ENCODE measurements at regions not wholly inside any gene's neighbourhood (a gene's known extent, or its start where the extent isn't known, plus 50 kb on each side); places are given as distances from the start of the nearest gene placed in this dataset.

GRCh38 chr9:107177243-107177839, 105.7 kb upstream of the RAD23B start:
- Histone ChIP-seq H3K27ac (no peak overlapping the region), H3K4me1 (no peaks in the 10 kb centered on the region), H3K4me3 (no peak overlapping the region), H3K9me3 (peaks cover 0 to 3% (median 0%) of the 10 kb centered on the region in 4 donors), H3K36me3 (no peaks in the 10 kb centered on the region), H3K27me3 (no peaks in the 10 kb centered on the region)
- TF ChIP-seq POLR2AphosphoS5 (IDR thresholded peaks at IDR 0.05) (no peak), EP300 (IDR thresholded peaks at IDR 0.05) (no peak), POLR2A (IDR thresholded peaks at IDR 0.05) (no peak)
- TF ChIP-seq, protein P1, sequence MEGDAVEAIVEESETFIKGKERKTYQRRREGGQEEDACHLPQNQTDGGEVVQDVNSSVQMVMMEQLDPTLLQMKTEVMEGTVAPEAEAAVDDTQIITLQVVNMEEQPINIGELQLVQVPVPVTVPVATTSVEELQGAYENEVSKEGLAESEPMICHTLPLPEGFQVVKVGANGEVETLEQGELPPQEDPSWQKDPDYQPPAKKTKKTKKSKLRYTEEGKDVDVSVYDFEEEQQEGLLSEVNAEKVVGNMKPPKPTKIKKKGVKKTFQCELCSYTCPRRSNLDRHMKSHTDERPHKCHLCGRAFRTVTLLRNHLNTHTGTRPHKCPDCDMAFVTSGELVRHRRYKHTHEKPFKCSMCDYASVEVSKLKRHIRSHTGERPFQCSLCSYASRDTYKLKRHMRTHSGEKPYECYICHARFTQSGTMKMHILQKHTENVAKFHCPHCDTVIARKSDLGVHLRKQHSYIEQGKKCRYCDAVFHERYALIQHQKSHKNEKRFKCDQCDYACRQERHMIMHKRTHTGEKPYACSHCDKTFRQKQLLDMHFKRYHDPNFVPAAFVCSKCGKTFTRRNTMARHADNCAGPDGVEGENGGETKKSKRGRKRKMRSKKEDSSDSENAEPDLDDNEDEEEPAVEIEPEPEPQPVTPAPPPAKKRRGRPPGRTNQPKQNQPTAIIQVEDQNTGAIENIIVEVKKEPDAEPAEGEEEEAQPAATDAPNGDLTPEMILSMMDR (IDR thresholded peaks at IDR 0.05), result no peak
- ATAC-seq (ENCODE audit: low FRiP score in 2 of 2) (no peak), DNase-seq (no peak)
- WGBS, 2 donors, result 70 to 75% methylated on average over 7 of the region's 7 CpGs

DNA sequence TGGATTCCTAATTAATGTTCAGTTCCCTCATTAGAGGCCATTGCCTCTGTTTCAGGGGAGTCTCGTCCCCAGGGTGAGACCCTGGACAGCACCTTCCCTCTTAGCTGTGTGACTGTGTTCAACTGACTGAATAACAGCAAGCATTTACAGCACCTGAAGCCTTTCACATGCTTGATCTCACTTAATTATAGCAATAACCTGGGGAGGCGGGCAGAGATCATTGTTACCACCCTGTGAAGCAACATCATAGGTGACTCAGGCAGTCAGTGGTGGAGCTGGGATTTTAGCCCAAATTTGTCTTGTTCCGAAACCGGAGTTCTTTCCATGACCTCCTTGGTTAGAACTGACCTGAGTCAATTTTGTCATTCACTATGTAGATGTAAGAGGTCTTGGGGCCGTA, 105.2 kb upstream of the RAD23B start:
- Histone ChIP-seq H3K36me3 (no peaks in the 10 kb centered on the region), H3K4me1 (no peaks in the 10 kb centered on the region), H3K9me3 (peaks cover 0 to 3% (median 0%) of the 10 kb centered on the region in 4 donors), H3K27ac (no peak overlapping the region), H3K4me3 (no peak overlapping the region), H3K27me3 (no peaks in the 10 kb centered on the region)
- WGBS, 2 donors, result 92 to 98% methylated on average over 5 of the region's 5 CpGs
- TF ChIP-seq EP300 (IDR thresholded peaks at IDR 0.05) (no peak), POLR2A (IDR thresholded peaks at IDR 0.05) (no peak), POLR2AphosphoS5 (IDR thresholded peaks at IDR 0.05) (no peak)
- TF ChIP-seq, protein P1 (IDR thresholded peaks at IDR 0.05), result no peak
- ATAC-seq (ENCODE audit: low FRiP score in 2 of 2) (no peak), DNase-seq (no peak)

DNA sequence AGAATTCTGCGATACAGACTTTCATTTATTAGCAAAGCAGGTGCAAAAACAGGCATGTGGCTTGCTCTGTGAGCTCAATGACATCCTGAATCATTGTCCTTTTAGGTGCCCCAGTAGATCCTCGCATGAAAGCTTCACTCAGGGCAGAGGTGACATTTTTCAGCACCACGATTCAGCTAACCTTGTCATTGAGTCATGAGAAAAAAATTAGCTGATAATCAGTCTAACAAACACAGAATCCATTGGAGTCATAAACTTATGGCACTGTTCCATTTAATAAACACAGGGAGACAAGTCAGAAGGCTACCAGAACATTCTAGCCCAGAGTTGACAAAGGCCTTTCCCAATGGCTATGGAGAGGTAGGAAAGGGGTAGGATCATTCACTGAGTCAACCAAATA, 104.8 kb upstream of the RAD23B start:
- Histone ChIP-seq H3K9me3 (peaks cover 0 to 5% (median 4%) of the 10 kb centered on the region in 4 donors), H3K36me3 (no peaks in the 10 kb centered on the region), H3K27me3 (no peaks in the 10 kb centered on the region), H3K4me3 (no peak overlapping the region), H3K4me1 (no peaks in the 10 kb centered on the region), H3K27ac (no peak overlapping the region)
- TF ChIP-seq, protein P1 (IDR thresholded peaks at IDR 0.05), result no peak
- no peak for TF ChIP-seq EP300 (IDR thresholded peaks at IDR 0.05)
- TF ChIP-seq POLR2AphosphoS5 (IDR thresholded peaks at IDR 0.05), result no peak
- no peak for TF ChIP-seq POLR2A (IDR thresholded peaks at IDR 0.05)
- no peak for DNase-seq
- WGBS, 2 donors, result 72 to 86% methylated on average over 3 of the region's 3 CpGs
- no peak for ATAC-seq (ENCODE audit: low FRiP score in 2 of 2)

GRCh38 chr9:107180206-107180605, 102.9 kb upstream of the RAD23B start:
- 47 to 50% methylated on average over 1 of the region's 1 CpG for WGBS, 2 donors
- Histone ChIP-seq H3K36me3 (no peaks in the 10 kb centered on the region), H3K9me3 (peaks cover 0 to 12% (median 6%) of the 10 kb centered on the region in 4 donors), H3K27ac (no peak overlapping the region), H3K4me3 (no peak overlapping the region), H3K4me1 (no peaks in the 10 kb centered on the region), H3K27me3 (no peaks in the 10 kb centered on the region)
- no peak for ATAC-seq (ENCODE audit: low FRiP score in 2 of 2)
- no peak for TF ChIP-seq EP300 (IDR thresholded peaks at IDR 0.05)
- no peak for TF ChIP-seq POLR2A (IDR thresholded peaks at IDR 0.05)
- TF ChIP-seq POLR2AphosphoS5 (IDR thresholded peaks at IDR 0.05), result no peak
- TF ChIP-seq, protein P1 (IDR thresholded peaks at IDR 0.05), result no peak
- DNase-seq, result no peak

DNA sequence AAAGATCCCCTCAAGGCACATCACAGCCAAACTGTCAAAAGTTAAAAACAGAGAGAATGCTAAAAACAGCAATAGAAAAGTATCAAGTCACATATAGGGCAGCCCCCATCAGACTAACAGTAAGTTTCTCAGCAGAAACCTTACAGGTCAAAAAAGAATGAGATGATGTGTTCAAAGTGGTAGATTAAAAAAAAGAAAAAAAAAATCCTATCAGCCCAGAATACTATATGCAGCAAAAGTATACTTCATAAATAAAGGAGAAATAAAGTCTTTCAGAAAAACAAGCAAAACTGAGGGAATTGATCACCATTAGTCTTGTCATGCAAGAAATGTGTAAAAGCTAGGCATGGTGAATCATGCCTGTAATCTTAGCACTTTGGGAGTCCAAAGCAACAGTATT, 99.9 kb upstream of the RAD23B start:
- Histone ChIP-seq H3K27me3 (no peaks in the 10 kb centered on the region), H3K9me3 (peaks cover 0 to 12% (median 6%) of the 10 kb centered on the region in 4 donors), H3K4me1 (no peaks in the 10 kb centered on the region), H3K4me3 (no peak overlapping the region), H3K36me3 (no peaks in the 10 kb centered on the region), H3K27ac (no peak overlapping the region)
- DNase-seq (no peak), ATAC-seq (ENCODE audit: low FRiP score in 2 of 2) (no peak)
- no peak for TF ChIP-seq EP300 (IDR thresholded peaks at IDR 0.05)
- TF ChIP-seq, protein P1 (IDR thresholded peaks at IDR 0.05), result no peak
- no peak for TF ChIP-seq POLR2AphosphoS5 (IDR thresholded peaks at IDR 0.05)
- TF ChIP-seq POLR2A (IDR thresholded peaks at IDR 0.05), result no peak
